SK-N-SH treated with all-trans-retinoic acid at 6 μM for 48 hours (cell line): ENCODE measurements at regions not wholly inside any gene's neighbourhood (a gene's known extent, or its start where the extent isn't known, plus 50 kb on each side); places are given as distances from the start of the nearest gene placed in this dataset.

Experiments
- ATAC-seq: fragments of 200-7000 bp; cut with Tn5 transposase; 3 replicates; pipeline ENCODE4 v1.9.1; 2020; ENCODE audit warnings: mild to moderate bottlenecking, moderate library complexity
- ARNTL ChIP-seq: fragments of 450-650 bp; formaldehyde crosslinking; IDR thresholded peaks from 2 replicates; pipeline ENCODE4 v1.5.0; 2020; ENCODE audit warnings: low read depth, mild to moderate bottlenecking, moderate library complexity, borderline replicate concordance
- BACH2 ChIP-seq: fragments of 250-450 bp; sonication (Bioruptor Pico); IDR thresholded peaks from 2 replicates; pipeline ENCODE4 v1.9.0; 2021; ENCODE audit warnings: mild to moderate bottlenecking, borderline replicate concordance
- CSDC2 ChIP-seq: fragments of 250-450 bp; sonication (Bioruptor Pico); IDR thresholded peaks from 2 replicates; pipeline ENCODE4 v1.5.0; 2020; ENCODE audit warnings: mild to moderate bottlenecking, moderate library complexity
- ESRRG ChIP-seq: fragments of 250-450 bp; sonication (Bioruptor Pico); IDR thresholded peaks from 2 replicates; pipeline ENCODE4 v1.6.1; 2021; ENCODE audit warnings: mild to moderate bottlenecking
- GLIS3 ChIP-seq: fragments of 250-450 bp; sonication (Bioruptor Pico); IDR thresholded peaks from 2 replicates; pipeline ENCODE4 v1.5.0; 2020; ENCODE audit warnings: mild to moderate bottlenecking, moderate library complexity
- ISL1 ChIP-seq: fragments of 250-450 bp; sonication (Bioruptor Pico); IDR thresholded peaks from 2 replicates; pipeline ENCODE4 v2.1.2; 2022; ENCODE audit warnings: mild to moderate bottlenecking, moderate library complexity
- OSR1 ChIP-seq: fragments of 250-450 bp; sonication (Bioruptor Pico); IDR thresholded peaks from 2 replicates; pipeline ENCODE4 v1.8.0; 2022; ENCODE audit warnings: moderate library complexity, mild to moderate bottlenecking, inconsistent platforms
- PATZ1 ChIP-seq: fragments of 250-450 bp; sonication (Bioruptor Pico); IDR thresholded peaks from 2 replicates; pipeline ENCODE4 v1.8.0; 2020; ENCODE audit warnings: mild to moderate bottlenecking, moderate library complexity, borderline replicate concordance
- POU6F1 ChIP-seq: fragments of 250-450 bp; sonication (Bioruptor Pico); IDR thresholded peaks from 2 replicates; pipeline ENCODE4 v1.8.0; 2021; ENCODE audit warnings: low read depth, mild to moderate bottlenecking, moderate library complexity, borderline replicate concordance
- PPARA ChIP-seq: fragments of 250-450 bp; sonication (Bioruptor Pico); IDR thresholded peaks from 2 replicates; pipeline ENCODE4 v1.5.0; 2020; ENCODE audit warnings: mild to moderate bottlenecking, borderline replicate concordance
- RARB ChIP-seq: fragments of 250-450 bp; sonication (Bioruptor Pico); IDR thresholded peaks from 2 replicates; pipeline ENCODE4 v1.8.0; 2021; ENCODE audit warnings: mild to moderate bottlenecking, moderate library complexity
- SNAI2 ChIP-seq: fragments of 250-450 bp; sonication (Bioruptor Pico); IDR thresholded peaks from 2 replicates; pipeline ENCODE4 v1.5.0; 2020; ENCODE audit warnings: mild to moderate bottlenecking, moderate library complexity
- TCF4 ChIP-seq: fragments of 250-450 bp; sonication (Bioruptor Pico); IDR thresholded peaks from 2 replicates; pipeline ENCODE4 v1.8.0; 2021; ENCODE audit warnings: mild to moderate bottlenecking, moderate library complexity, borderline replicate concordance
- TOX ChIP-seq: fragments of 250-450 bp; sonication (Bioruptor Pico); IDR thresholded peaks from 2 replicates; pipeline ENCODE4 v1.8.0; 2021; ENCODE audit warnings: mild to moderate bottlenecking, moderate library complexity, borderline replicate concordance
- TSHZ2 ChIP-seq: fragments of 250-450 bp; sonication (Bioruptor Pico); IDR thresholded peaks from 2 replicates; pipeline ENCODE4 v1.5.0; 2020; ENCODE audit warnings: mild to moderate bottlenecking, moderate library complexity
- ZFP3 ChIP-seq: fragments of 250-450 bp; sonication (Bioruptor Pico); IDR thresholded peaks from 2 replicates; pipeline ENCODE4 v1.5.0; 2020; ENCODE audit warnings: mild to moderate bottlenecking, moderate library complexity
- ZFP30 ChIP-seq: fragments of 450-650 bp; formaldehyde crosslinking; IDR thresholded peaks from 2 replicates; pipeline ENCODE4 v1.5.0; 2022; ENCODE audit warnings: mild to moderate bottlenecking, moderate library complexity
- ZNF70 ChIP-seq: fragments of 450-650 bp; formaldehyde crosslinking; IDR thresholded peaks from 2 replicates; pipeline ENCODE4 v1.5.0; 2020; ENCODE audit warnings: mild to moderate bottlenecking, moderate library complexity
- ZNF8 ChIP-seq: fragments of 450-650 bp; formaldehyde crosslinking; IDR thresholded peaks from 2 replicates; pipeline ENCODE4 v1.5.0; 2020; ENCODE audit warnings: mild to moderate bottlenecking, moderate library complexity

GRCh38 chr13:112000888-112001287, 66.1 kb upstream of the SOX1 start:
- TF ChIP-seq SNAI2 (CRISPR knock-in tag) (no peak), OSR1 (no peak), ZNF70 (no peak), PATZ1 (no peak), CSDC2 (CRISPR knock-in tag) (no peak), TOX (CRISPR knock-in tag) (no peak), ZFP3 (CRISPR knock-in tag) (no peak), RARB (CRISPR knock-in tag) (no peak), BACH2 (CRISPR knock-in tag) (no peak), ZFP30 (CRISPR knock-in tag) (no peak), ZNF8 (CRISPR knock-in tag) (no peak), TSHZ2 (CRISPR knock-in tag) (no peak), POU6F1 (CRISPR knock-in tag) (no peak), ESRRG (CRISPR knock-in tag) (no peak), ISL1 (CRISPR knock-in tag) (no peak), PPARA (no peak)
- no peak for ATAC-seq

GRCh38 chr13:112001571-112001970, 65.4 kb upstream of the SOX1 start:
- no peak for TF ChIP-seq ARNTL (CRISPR knock-in tag)
- TF ChIP-seq GLIS3 (CRISPR knock-in tag): no peak
- ATAC-seq: no peak

GRCh38 chr13:112003396-112003795, 63.6 kb upstream of the SOX1 start:
- TF ChIP-seq TCF4 (CRISPR knock-in tag) (no peak), OSR1 (no peak), GLIS3 (CRISPR knock-in tag) (no peak), ZNF70 (no peak), PPARA (no peak), BACH2 (CRISPR knock-in tag) (no peak), ZFP3 (CRISPR knock-in tag) (no peak), ISL1 (CRISPR knock-in tag) (no peak), CSDC2 (CRISPR knock-in tag) (no peak), ZFP30 (CRISPR knock-in tag) (no peak), TOX (CRISPR knock-in tag) (no peak), POU6F1 (CRISPR knock-in tag) (no peak)
- ATAC-seq: no peak

- ATAC-seq: no peak
Measured at GRCh38 chr13:112003941-112004340, 63.0 kb upstream of the SOX1 start.

More at GRCh38 chr13:112003941-112004340, 63.0 kb upstream of the SOX1 start:
- TF ChIP-seq TSHZ2 (CRISPR knock-in tag): no peak
- no peak for TF ChIP-seq BACH2 (CRISPR knock-in tag)
- no peak for TF ChIP-seq ZNF70
